HepG2 (cell line): ENCODE measurements at regions not wholly inside any gene's neighbourhood (a gene's known extent, or its start where the extent isn't known, plus 50 kb on each side); places are given as distances from the start of the nearest gene placed in this dataset.

Experiments used
- CCAR2 ChIP-seq: fragments of 200-400 bp; formaldehyde crosslinking; optimal IDR thresholded peaks from 2 replicates; pipeline ENCODE3; 2018; ENCODE audit warnings: low read depth, mild to moderate bottlenecking, low read length, moderate library complexity
- EP300 ChIP-seq, 3 experiments: sonication (generic) in 1 of 3; formaldehyde crosslinking in 1 of 3; IDR thresholded peaks; 2 replicates each; pipeline versions ENCODE4 v1.5.1 to v1.6.1; 2011 to 2020; ENCODE audit warnings: low read depth in 2 of 3, low read length in 2 of 3, borderline replicate concordance in 1 of 3, improper control_type of control experiment in 1 of 3, mild to moderate bottlenecking in 1 of 3, missing genetic modification reagents in 1 of 3, moderate library complexity in 1 of 3
- GABPA ChIP-seq, 2 experiments: IDR thresholded peaks; 2 replicates each; pipeline ENCODE4 v1.6.1; 2011 to 2016; ENCODE audit warnings: low read depth in 2 of 2, low read length in 1 of 2, missing biosample characterization in 1 of 2, missing genetic modification characterization in 1 of 2
- HCFC1 ChIP-seq: fragments of 150-350 bp; IDR thresholded peaks from 2 replicates; pipeline ENCODE4 v1.6.1; 2014; ENCODE audit warnings: low read depth, low read length
- HOXA7 ChIP-seq: sonication (generic); formaldehyde crosslinking; IDR thresholded peaks from 2 replicates; pipeline ENCODE4 v1.8.1; 2022; ENCODE audit warnings: mild to moderate bottlenecking, missing genetic modification reagents, moderate library complexity
- ISX ChIP-seq: sonication (generic); formaldehyde crosslinking; conservative IDR thresholded peaks from 2 replicates; pipeline ENCODE4 v1.5.0; 2020; ENCODE audit warnings: missing genetic modification reagents
- MIER2 ChIP-seq: IDR thresholded peaks from 2 replicates; pipeline ENCODE4 v1.6.1; 2016; ENCODE audit warnings: missing biosample characterization, missing genetic modification reagents
- NONO ChIP-seq, 2 experiments: fragments of 450-650 bp in 1 of 2; sonication (generic) in 1 of 2; formaldehyde crosslinking in 1 of 2; IDR thresholded peaks in 1 of 2; conservative IDR thresholded peaks in 1 of 2; 2 replicates each; pipeline versions ENCODE4 v1.6.1 to v1.8.0; 2017 to 2022; ENCODE audit warnings: mild to moderate bottlenecking in 1 of 2, missing genetic modification reagents in 1 of 2, moderate library complexity in 1 of 2
- PAWR ChIP-seq: sonication (generic); formaldehyde crosslinking; IDR thresholded peaks from 2 replicates; pipeline ENCODE4 v1.4.0; 2020; ENCODE audit warnings: missing genetic modification reagents, mild to moderate bottlenecking, borderline replicate concordance
- SAFB2 ChIP-seq: sonication (generic); formaldehyde crosslinking; IDR thresholded peaks from 2 replicates; pipeline ENCODE4 v1.5.1; 2020; ENCODE audit warnings: missing genetic modification reagents, low read depth, mild to moderate bottlenecking, borderline replicate concordance
- SALL2 ChIP-seq: sonication (generic); formaldehyde crosslinking; IDR thresholded peaks from 2 replicates; pipeline ENCODE4 v1.8.1; 2023; ENCODE audit warnings: mild to moderate bottlenecking, missing genetic modification reagents, inconsistent platforms
- SRSF9 ChIP-seq: fragments of 200-400 bp; formaldehyde crosslinking; IDR thresholded peaks from 2 replicates; pipeline ENCODE4 v1.6.1; 2018; ENCODE audit warnings: borderline replicate concordance, mild to moderate bottlenecking, low read depth, low read length; ENCODE audit not compliant: insufficient read depth, poor library complexity, severe bottlenecking
- ZNF225 ChIP-seq: sonication (generic); formaldehyde crosslinking; IDR thresholded peaks from 2 replicates; pipeline ENCODE4 v1.4.0; 2020; ENCODE audit warnings: mild to moderate bottlenecking, missing genetic modification reagents
- ZNF431 ChIP-seq: sonication (generic); formaldehyde crosslinking; IDR thresholded peaks from 2 replicates; pipeline ENCODE4 v1.9.0; 2022; ENCODE audit warnings: missing genetic modification reagents, low read depth, mild to moderate bottlenecking, borderline replicate concordance
- ZNF451 ChIP-seq: sonication (generic); formaldehyde crosslinking; IDR thresholded peaks from 2 replicates; pipeline ENCODE4 v1.5.0; 2020; ENCODE audit warnings: mild to moderate bottlenecking, missing genetic modification reagents
- ZNF552 ChIP-seq: sonication (generic); formaldehyde crosslinking; IDR thresholded peaks from 2 replicates; pipeline ENCODE4 v1.9.0; 2022; ENCODE audit warnings: missing genetic modification reagents, mild to moderate bottlenecking, borderline replicate concordance
- ZNF790 ChIP-seq: sonication (generic); formaldehyde crosslinking; IDR thresholded peaks from 2 replicates; pipeline ENCODE4 v1.8.0; 2022; ENCODE audit warnings: missing genetic modification reagents, mild to moderate bottlenecking, borderline replicate concordance
- ZSCAN21 ChIP-seq: sonication (generic); formaldehyde crosslinking; IDR thresholded peaks from 2 replicates; pipeline ENCODE4 v1.8.0; 2022; ENCODE audit warnings: mild to moderate bottlenecking, missing genetic modification reagents, moderate library complexity, borderline replicate concordance
- TF ChIP-seq, protein P1 (sequence below): sonication (generic); formaldehyde crosslinking; IDR thresholded peaks from 2 replicates; pipeline ENCODE4 v1.4.0; 2020; ENCODE audit warnings: missing genetic modification reagents
- TF ChIP-seq, protein P2 (sequence below): IDR thresholded peaks from 2 replicates; pipeline ENCODE4 v1.6.1; 2016; ENCODE audit warnings: missing compliant biosample characterization, missing genetic modification reagents, borderline replicate concordance

DNA sequence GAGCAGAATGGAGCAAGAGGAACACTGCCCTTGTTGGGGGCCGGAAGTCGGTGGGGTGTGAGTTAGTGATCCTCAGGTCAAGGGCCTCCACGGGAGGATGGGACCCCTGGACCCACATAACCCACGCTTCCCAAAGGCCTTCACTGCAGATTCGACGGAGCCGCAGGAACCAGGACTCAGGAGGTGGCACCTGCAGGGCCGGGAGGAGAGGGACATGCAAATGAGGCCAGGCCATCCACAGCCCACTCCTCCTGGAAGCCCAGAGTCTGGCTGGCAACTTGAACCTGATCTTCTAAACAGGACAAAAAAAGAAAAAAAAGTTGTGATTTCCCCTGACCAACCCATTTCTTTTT is 299.9 kb downstream of the SOX9 start (continued):
- TF ChIP-seq HOXA7 = no peak
- no peak for TF ChIP-seq MIER2 (CRISPR knock-in tag)
- no peak for TF ChIP-seq SRSF9
- no peak for TF ChIP-seq ZSCAN21
- no peak for TF ChIP-seq CCAR2
- TF ChIP-seq ZNF790 (CRISPR knock-in tag) = no peak
- TF ChIP-seq HCFC1 = no peak
- TF ChIP-seq ZNF431 (CRISPR knock-in tag) = no peak
- TF ChIP-seq ZNF225 = no peak
- TF ChIP-seq SALL2 (CRISPR knock-in tag) = no peak
- TF ChIP-seq GABPA (IDR thresholded peaks at IDR 0.05; ENCODE audit: low read depth, low read length) = no peak
- TF ChIP-seq GABPA (CRISPR knock-in tag; IDR thresholded peaks at IDR 0.05; ENCODE audit: low read depth) = no peak
- no peak for TF ChIP-seq ZNF552
- no peak for TF ChIP-seq EP300 (IDR thresholded peaks at IDR 0.05; ENCODE audit: low read depth in 2 of 2, low read length in 2 of 2)
- no peak for TF ChIP-seq EP300 (CRISPR knock-in tag; IDR thresholded peaks at IDR 0.05; ENCODE audit: borderline replicate concordance)
- no peak for TF ChIP-seq ISX
- no peak for TF ChIP-seq PAWR (CRISPR knock-in tag)
- TF ChIP-seq SAFB2 (CRISPR knock-in tag) = no peak
- TF ChIP-seq, protein P1, sequence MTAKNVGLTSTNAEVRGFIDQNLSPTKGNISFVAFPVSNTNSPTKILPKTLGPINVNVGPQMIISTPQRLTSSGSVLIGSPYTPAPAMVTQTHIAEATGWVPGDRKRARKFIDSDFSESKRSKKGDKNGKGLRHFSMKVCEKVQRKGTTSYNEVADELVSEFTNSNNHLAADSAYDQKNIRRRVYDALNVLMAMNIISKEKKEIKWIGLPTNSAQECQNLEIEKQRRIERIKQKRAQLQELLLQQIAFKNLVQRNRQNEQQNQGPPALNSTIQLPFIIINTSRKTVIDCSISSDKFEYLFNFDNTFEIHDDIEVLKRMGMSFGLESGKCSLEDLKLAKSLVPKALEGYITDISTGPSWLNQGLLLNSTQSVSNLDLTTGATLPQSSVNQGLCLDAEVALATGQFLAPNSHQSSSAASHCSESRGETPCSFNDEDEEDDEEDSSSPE (CRISPR knock-in tag) = no peak
- no peak for TF ChIP-seq NONO (IDR thresholded peaks at IDR 0.05)
- TF ChIP-seq NONO (CRISPR knock-in tag; conservative IDR thresholded peaks at IDR 0.05) = no peak
- TF ChIP-seq, protein P2, sequence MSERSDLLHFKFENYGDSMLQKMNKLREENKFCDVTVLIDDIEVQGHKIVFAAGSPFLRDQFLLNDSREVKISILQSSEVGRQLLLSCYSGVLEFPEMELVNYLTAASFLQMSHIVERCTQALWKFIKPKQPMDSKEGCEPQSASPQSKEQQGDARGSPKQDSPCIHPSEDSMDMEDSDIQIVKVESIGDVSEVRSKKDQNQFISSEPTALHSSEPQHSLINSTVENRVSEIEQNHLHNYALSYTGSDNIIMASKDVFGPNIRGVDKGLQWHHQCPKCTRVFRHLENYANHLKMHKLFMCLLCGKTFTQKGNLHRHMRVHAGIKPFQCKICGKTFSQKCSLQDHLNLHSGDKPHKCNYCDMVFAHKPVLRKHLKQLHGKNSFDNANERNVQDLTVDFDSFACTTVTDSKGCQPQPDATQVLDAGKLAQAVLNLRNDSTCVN (CRISPR knock-in tag) = no peak
- TF ChIP-seq ZNF451 (CRISPR knock-in tag) = no peak
